H1 (cell line): ENCODE measurements at regions not wholly inside any gene's neighbourhood (a gene's known extent, or its start where the extent isn't known, plus 50 kb on each side); places are given as distances from the start of the nearest gene placed in this dataset.

Source experiments
- CTCF ChIP-seq, 3 experiments: IDR thresholded peaks; 1 replicate in 2 of 3; 2 replicates in 1 of 3; pipeline versions ENCODE4 v1.5.1 to v1.6.1; 2011; ENCODE audit warnings: low read length in 3 of 3, mild to moderate bottlenecking in 3 of 3, inconsistent platforms in 2 of 3, low read depth in 1 of 3, moderate library complexity in 1 of 3; ENCODE audit not compliant: insufficient read depth in 1 of 3; ENCODE audit errors: control extremely low read depth in 1 of 3
- KDM5A ChIP-seq: fragments of 200-600 bp; IDR thresholded peaks from 2 replicates; pipeline ENCODE4 v1.7.1; 2012; ENCODE audit warnings: mild to moderate bottlenecking, low read length, inconsistent platforms, mixed read lengths
- MAX ChIP-seq: IDR thresholded peaks from 2 replicates; pipeline ENCODE4 v1.6.1; 2012; ENCODE audit warnings: inconsistent platforms
- RAD21 ChIP-seq, 2 experiments: IDR thresholded peaks in 1 of 2; conservative IDR thresholded peaks in 1 of 2; 2 replicates each; pipeline ENCODE4 v1.6.1; 2011; ENCODE audit warnings: low read depth in 2 of 2, low read length in 2 of 2, improper control_type of control experiment in 1 of 2, inconsistent platforms in 1 of 2, mild to moderate bottlenecking in 1 of 2, moderate library complexity in 1 of 2
- SIRT6 ChIP-seq: IDR thresholded peaks from one replicate; pipeline ENCODE4 v1.7.1; 2012; ENCODE audit warnings: low read length, inconsistent platforms

GRCh38 chr1:58303841-58304240, 242.7 kb downstream of the OMA1 start:
- TF ChIP-seq CTCF (IDR thresholded peaks at IDR 0.05; ENCODE audit: control extremely low read depth in 1 of 3, insufficient read depth in 1 of 3, low read depth in 1 of 3, low read length in 3 of 3) (no peak), MAX (no peak), RAD21 (IDR thresholded peaks at IDR 0.05 in 1 of 2, conservative IDR thresholded peaks at IDR 0.05 in 1 of 2; ENCODE audit: low read depth in 2 of 2, low read length in 2 of 2) (no peak), KDM5A (no peak), SIRT6 (no peak)
